GM12865 (cell line): ENCODE measurements at regions not wholly inside any gene's neighbourhood (a gene's known extent, or its start where the extent isn't known, plus 50 kb on each side); places are given as distances from the start of the nearest gene placed in this dataset.
"Not testable (repeated sequence)": the region's sequence is repeated elsewhere in the genome, so short reads cannot be mapped to it uniquely, and the experiment has no call there.

ENCODE experiments used
- DNase-seq: peaks from one replicate; pipeline ENCODE4 v3.0.0; 2010; ENCODE audit warnings: low read depth
- H3K4me3 ChIP-seq: 2 replicates; pipeline ENCODE4 v1.5.1; 2011; ENCODE audit warnings: mild to moderate bottlenecking, low read depth, low read length, control low read depth
- TF ChIP-seq, protein P1 (sequence below): IDR thresholded peaks from 2 replicates; pipeline ENCODE4 v1.5.1; 2011; ENCODE audit warnings: low read length, control low read depth, low read depth, inconsistent platforms; ENCODE audit not compliant: insufficient read depth; ENCODE audit errors: missing control alignments

DNA sequence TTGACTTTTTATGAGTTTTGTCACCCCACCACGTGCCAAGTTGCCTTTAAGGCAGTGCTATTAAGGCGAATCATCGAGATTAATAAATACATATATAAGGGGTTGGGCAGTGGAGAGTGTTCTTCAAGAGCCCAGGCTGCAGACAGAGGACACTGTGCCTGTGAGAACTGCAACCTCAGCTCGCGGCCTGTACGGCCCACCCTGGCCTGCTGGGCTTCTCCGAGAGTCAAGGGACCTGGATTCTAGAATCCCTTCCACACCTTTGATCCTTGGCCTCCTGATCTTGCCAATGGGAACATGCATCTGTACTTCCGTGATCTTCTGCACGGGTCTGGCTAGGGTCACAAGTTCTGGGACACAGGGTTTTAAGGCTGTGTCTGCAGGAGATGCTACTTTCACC is 54.5 kb downstream of the IRX5 start:
- H3K4me3 ChIP-seq: no peak overlapping the region
- TF ChIP-seq, protein P1, sequence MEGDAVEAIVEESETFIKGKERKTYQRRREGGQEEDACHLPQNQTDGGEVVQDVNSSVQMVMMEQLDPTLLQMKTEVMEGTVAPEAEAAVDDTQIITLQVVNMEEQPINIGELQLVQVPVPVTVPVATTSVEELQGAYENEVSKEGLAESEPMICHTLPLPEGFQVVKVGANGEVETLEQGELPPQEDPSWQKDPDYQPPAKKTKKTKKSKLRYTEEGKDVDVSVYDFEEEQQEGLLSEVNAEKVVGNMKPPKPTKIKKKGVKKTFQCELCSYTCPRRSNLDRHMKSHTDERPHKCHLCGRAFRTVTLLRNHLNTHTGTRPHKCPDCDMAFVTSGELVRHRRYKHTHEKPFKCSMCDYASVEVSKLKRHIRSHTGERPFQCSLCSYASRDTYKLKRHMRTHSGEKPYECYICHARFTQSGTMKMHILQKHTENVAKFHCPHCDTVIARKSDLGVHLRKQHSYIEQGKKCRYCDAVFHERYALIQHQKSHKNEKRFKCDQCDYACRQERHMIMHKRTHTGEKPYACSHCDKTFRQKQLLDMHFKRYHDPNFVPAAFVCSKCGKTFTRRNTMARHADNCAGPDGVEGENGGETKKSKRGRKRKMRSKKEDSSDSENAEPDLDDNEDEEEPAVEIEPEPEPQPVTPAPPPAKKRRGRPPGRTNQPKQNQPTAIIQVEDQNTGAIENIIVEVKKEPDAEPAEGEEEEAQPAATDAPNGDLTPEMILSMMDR: no peak
- DNase-seq: no peak

DNA sequence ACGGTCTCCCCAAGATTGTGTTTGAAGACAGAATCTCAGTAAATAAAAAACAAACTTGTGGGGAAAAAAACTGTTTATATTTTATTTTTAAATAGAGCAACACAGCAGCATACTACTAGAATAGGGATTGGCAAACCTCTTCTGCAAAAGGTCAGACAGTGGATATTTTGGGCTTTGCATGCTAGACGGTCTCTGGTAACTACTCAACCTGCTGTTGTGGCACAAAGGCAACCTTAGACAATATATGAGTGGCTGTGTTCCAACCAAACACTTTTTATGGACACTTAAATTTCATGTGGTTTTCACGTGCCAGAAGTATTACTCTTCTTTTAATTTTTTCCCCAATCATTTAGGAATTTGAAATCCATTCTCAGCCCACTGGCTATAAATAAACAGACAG is 55.0 kb downstream of the IRX5 start:
- DNase-seq: no peak
- TF ChIP-seq, protein P1: no peak
- H3K4me3 ChIP-seq: no peak overlapping the region

DNA sequence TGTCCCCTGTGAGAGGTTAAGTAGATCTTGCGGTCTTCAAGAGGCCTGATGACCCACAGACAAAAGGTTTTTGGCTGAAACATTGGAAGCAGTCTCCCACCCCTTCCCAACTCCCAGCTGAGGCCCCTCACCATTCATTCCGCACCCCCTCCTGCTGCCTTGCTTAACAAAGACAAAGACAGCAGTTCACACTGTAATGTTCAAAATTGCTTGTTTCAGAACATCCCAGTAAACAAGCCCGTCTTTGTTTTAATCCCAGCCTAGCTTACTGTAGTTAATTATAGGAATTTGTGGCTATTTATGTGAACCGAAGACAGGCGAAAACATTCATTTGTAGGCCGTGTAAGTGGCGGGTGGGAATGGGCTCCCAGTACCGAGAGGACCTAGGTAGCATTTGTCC is 55.7 kb downstream of the IRX5 start:
- DNase-seq: no peak
- TF ChIP-seq, protein P1: no peak
- H3K4me3 ChIP-seq: no peak overlapping the region

DNA sequence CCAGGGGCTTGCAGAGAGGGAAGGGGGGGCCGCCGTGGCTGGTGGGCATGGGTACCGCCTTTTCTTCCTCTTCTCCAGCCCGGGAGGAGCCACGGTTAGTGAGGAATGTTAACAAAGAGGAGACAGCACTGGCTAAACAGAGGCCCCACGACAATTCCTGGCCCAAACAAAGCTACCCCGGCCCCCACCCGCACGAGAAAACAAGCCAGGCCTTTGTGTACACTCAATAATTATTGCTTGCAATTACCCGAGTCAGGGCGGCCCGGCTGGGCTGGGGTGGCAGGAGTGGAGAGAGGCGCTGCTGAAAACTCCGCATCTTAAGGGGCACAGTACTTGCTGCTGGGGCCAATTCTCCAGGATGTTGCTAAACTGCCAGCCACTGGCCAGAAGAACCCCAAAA is 56.4 kb downstream of the IRX5 start:
- TF ChIP-seq, protein P1: no peak
- DNase-seq: no peak
- H3K4me3 ChIP-seq: no peak overlapping the region

DNA sequence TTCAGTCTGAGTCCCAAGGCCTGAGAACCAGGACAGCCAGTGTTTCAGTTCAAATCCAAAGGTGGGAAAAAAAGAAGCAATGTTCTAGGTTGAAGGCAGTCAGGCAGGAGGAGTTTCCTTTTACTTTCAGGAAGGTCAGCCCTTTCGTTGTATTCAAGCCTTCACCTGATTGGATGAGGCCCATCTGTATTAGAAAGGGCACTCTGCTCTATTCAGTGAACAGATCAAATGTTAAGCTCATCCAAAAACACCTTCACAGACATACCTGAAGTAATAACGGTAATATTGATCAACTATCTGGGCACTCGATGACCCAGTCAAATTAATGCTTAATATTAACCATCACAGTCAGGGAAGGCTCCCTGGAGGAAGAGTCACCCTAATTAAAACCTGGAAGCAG is 60.9 kb downstream of the IRX5 start:
- TF ChIP-seq, protein P1: no peak
- no peak overlapping the region for H3K4me3 ChIP-seq
- no peak for DNase-seq

DNA sequence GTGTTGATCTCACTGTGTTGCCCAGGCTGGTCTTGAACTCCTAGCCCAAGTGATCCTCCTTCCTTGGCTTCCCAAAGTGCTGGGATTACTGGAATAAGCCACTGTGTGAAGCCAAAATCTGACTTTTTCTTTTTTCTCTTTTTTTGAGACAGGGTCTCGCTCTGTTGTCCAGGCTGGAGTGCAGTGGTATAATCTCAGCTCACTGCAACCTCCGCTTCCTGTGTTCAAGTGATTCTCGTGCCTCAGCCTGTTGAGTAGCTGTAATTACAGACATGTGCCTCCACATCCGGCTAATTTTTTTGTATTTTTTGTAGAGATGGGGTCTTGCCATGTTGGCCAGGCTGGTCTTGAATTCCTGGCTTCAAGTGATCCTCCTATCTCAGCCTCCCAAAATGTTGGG is 61.3 kb downstream of the IRX5 start:
- DNase-seq, H3K4me3 ChIP-seq: not testable (repeated sequence)

DNA sequence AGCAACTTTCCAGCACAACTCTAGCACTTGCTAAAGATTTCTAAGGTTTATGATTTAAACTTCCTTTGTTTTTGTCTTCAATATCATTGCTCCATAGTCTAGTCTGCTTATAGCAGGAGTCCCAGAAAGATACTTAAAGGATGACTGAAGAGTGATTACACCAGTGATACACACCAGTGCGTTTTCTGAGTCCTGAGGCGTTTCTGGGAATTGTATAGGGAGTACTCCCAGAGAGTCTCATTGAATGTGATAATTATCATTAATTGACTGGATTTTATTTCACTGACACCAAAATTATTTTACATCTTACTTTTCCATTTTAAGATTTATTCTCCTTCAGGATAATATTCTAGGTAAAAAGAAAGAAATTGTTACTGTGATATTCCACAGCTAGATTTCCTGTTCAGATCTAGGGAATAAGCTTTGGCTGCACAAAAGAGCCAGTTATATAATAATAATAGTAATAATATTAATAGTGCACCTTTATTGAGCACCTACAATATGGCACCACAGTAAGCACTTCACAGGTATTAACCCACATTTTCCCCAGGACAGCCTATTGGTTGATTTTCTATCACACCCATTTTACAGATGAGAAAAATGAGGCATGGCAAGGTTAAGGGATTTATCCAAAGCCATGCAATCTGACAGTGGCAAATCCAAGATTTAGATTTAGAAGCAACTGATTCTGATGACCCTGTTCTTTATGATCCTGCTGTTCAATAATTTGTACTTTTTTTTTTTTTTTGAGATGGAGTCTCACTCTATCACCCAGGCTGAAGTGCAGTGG is 62.6 kb downstream of the IRX5 start:
- no peak for DNase-seq
- H3K4me3 ChIP-seq: no peak overlapping the region
- TF ChIP-seq, protein P1: no peak
